NCI-H1417 (cell line): ENCODE measurements at regions not wholly inside any gene's neighbourhood (a gene's known extent, or its start where the extent isn't known, plus 50 kb on each side); places are given as distances from the start of the nearest gene placed in this dataset.

Experiments used
- DNase-seq, 3 experiments: peaks; one replicate each; lab custom pipeline; 2025; lab: John Stamatoyannopoulos, UW

GRCh38 chr17:77307479-77308198 is 166.9 kb downstream of the SEC14L1 start:
- DNase-seq: no peak

- DNase-seq: no peak
Measured at GRCh38 chr17:77308861-77309726, 168.3 kb downstream of the SEC14L1 start.

GRCh38 chr17:77310336-77310735 is 169.6 kb downstream of the SEC14L1 start:
- DNase-seq: no peak

- peak in 1 of 3 experiments; percentile 12 for DNase-seq
Measured at GRCh38 chr17:77311371-77311981, 170.7 kb downstream of the SEC14L1 start.

GRCh38 chr17:77312061-77312701 is 171.4 kb downstream of the SEC14L1 start:
- DNase-seq: no peak

- no peak for DNase-seq
Measured at GRCh38 chr17:77312786-77313599, 172.2 kb downstream of the SEC14L1 start.

GRCh38 chr17:77313831-77314230 is 173.1 kb downstream of the SEC14L1 start:
- no peak for DNase-seq

GRCh38 chr17:77314601-77315000 is 173.8 kb downstream of the SEC14L1 start:
- no peak for DNase-seq

- DNase-seq: no peak
Measured at GRCh38 chr17:77315010-77315409, 174.2 kb downstream of the SEC14L1 start.

- DNase-seq: no peak
Measured at GRCh38 chr17:77315551-77316190, 174.9 kb downstream of the SEC14L1 start.

GRCh38 chr17:77316191-77316641 is 175.4 kb downstream of the SEC14L1 start:
- no peak for DNase-seq

GRCh38 chr17:77316651-77317050 is 175.9 kb downstream of the SEC14L1 start:
- no peak for DNase-seq

- peak in 1 of 3 experiments; percentile 10 for DNase-seq
Measured at GRCh38 chr17:77317091-77317750, 176.5 kb downstream of the SEC14L1 start.

GRCh38 chr17:77318021-77318420 is 177.3 kb downstream of the SEC14L1 start:
- no peak for DNase-seq

- DNase-seq: no peak
Measured at GRCh38 chr17:77318491-77319210, 177.9 kb downstream of the SEC14L1 start.

- DNase-seq: no peak
Measured at GRCh38 chr17:77319211-77320043, 178.7 kb downstream of the SEC14L1 start.

- DNase-seq: no peak
Measured at GRCh38 chr17:77320044-77320440, 179.3 kb downstream of the SEC14L1 start.

- DNase-seq: no peak
Measured at GRCh38 chr17:77320485-77321256, 179.9 kb downstream of the SEC14L1 start.
